ENCODE measurements at regions not wholly inside any gene's neighbourhood (a gene's known extent, or its start where the extent isn't known, plus 50 kb on each side); places are given as distances from the start of the nearest gene placed in this dataset.

- TF ChIP-seq CHD1 (IDR thresholded peaks at IDR 0.05; ENCODE audit: low read depth, low read length) (no peak), EZH2 (IDR thresholded peaks at IDR 0.05; ENCODE audit: borderline replicate concordance, control insufficient read depth, low read depth, low read length) (no peak), SMAD5 (IDR thresholded peaks at IDR 0.05; ENCODE audit: low read depth) (no peak), NFIC (IDR thresholded peaks at IDR 0.05; ENCODE audit: low read depth, low read length) (no peak), JUND (IDR thresholded peaks at IDR 0.05; ENCODE audit: low read depth, low read length) (no peak)
- TF ChIP-seq, protein P1, sequence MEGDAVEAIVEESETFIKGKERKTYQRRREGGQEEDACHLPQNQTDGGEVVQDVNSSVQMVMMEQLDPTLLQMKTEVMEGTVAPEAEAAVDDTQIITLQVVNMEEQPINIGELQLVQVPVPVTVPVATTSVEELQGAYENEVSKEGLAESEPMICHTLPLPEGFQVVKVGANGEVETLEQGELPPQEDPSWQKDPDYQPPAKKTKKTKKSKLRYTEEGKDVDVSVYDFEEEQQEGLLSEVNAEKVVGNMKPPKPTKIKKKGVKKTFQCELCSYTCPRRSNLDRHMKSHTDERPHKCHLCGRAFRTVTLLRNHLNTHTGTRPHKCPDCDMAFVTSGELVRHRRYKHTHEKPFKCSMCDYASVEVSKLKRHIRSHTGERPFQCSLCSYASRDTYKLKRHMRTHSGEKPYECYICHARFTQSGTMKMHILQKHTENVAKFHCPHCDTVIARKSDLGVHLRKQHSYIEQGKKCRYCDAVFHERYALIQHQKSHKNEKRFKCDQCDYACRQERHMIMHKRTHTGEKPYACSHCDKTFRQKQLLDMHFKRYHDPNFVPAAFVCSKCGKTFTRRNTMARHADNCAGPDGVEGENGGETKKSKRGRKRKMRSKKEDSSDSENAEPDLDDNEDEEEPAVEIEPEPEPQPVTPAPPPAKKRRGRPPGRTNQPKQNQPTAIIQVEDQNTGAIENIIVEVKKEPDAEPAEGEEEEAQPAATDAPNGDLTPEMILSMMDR (IDR thresholded peaks at IDR 0.05 in 2 of 3, conservative IDR thresholded peaks at IDR 0.05 in 1 of 3; ENCODE audit: control insufficient read depth in 2 of 3, extremely low read depth in 1 of 3, insufficient read depth in 1 of 3, low read depth in 3 of 3, low read length in 3 of 3), result no peak
Observed at GRCh38 chr20:11110535-11110934, 436.7 kb upstream of the JAG1 start.

All from GM12878 (cell line).